Fibroblast of mammary gland (primary cell): ENCODE measurements at regions not wholly inside any gene's neighbourhood (a gene's known extent, or its start where the extent isn't known, plus 50 kb on each side); places are given as distances from the start of the nearest gene placed in this dataset.

Source experiments
- DNase-seq: peaks from one replicate; pipeline ENCODE4 v3.0.0-alpha.2; 2010; ENCODE audit warnings: low read depth
- H3K4me3 ChIP-seq: 2 replicates; pipeline ENCODE4 v1.5.1; 2011; ENCODE audit warnings: low read depth, mild to moderate bottlenecking, low read length, moderate library complexity; ENCODE audit not compliant: control insufficient read depth
- TF ChIP-seq, protein P1 (sequence below): conservative IDR thresholded peaks from 2 replicates; pipeline ENCODE4 v1.5.1; 2011; ENCODE audit warnings: low read depth, low read length, inconsistent platforms; ENCODE audit not compliant: control insufficient read depth, insufficient read depth

DNA sequence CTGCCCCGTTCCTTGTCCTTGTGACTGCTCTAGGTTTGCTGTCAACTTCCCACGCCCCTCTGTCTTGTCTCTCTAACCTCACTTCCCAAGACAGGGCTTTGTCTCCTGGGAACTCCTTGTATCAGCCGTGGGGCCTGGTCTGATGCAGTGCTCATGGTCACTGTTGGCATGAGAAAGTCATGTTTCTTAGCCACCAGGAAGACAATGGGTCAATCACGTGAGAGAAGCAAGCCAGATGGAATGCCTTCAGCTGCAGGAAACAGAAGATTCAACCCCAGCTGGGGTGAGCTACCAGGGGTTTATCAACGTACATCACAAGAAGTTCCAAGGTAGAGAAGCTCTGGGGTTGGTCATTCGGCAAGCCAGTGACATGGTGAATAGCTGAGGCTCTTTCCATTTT, 116.6 kb downstream of the IRF8 start:
- DNase-seq, result no peak
- TF ChIP-seq, protein P1, sequence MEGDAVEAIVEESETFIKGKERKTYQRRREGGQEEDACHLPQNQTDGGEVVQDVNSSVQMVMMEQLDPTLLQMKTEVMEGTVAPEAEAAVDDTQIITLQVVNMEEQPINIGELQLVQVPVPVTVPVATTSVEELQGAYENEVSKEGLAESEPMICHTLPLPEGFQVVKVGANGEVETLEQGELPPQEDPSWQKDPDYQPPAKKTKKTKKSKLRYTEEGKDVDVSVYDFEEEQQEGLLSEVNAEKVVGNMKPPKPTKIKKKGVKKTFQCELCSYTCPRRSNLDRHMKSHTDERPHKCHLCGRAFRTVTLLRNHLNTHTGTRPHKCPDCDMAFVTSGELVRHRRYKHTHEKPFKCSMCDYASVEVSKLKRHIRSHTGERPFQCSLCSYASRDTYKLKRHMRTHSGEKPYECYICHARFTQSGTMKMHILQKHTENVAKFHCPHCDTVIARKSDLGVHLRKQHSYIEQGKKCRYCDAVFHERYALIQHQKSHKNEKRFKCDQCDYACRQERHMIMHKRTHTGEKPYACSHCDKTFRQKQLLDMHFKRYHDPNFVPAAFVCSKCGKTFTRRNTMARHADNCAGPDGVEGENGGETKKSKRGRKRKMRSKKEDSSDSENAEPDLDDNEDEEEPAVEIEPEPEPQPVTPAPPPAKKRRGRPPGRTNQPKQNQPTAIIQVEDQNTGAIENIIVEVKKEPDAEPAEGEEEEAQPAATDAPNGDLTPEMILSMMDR, result no peak
- H3K4me3 ChIP-seq, result no peak overlapping the region

DNA sequence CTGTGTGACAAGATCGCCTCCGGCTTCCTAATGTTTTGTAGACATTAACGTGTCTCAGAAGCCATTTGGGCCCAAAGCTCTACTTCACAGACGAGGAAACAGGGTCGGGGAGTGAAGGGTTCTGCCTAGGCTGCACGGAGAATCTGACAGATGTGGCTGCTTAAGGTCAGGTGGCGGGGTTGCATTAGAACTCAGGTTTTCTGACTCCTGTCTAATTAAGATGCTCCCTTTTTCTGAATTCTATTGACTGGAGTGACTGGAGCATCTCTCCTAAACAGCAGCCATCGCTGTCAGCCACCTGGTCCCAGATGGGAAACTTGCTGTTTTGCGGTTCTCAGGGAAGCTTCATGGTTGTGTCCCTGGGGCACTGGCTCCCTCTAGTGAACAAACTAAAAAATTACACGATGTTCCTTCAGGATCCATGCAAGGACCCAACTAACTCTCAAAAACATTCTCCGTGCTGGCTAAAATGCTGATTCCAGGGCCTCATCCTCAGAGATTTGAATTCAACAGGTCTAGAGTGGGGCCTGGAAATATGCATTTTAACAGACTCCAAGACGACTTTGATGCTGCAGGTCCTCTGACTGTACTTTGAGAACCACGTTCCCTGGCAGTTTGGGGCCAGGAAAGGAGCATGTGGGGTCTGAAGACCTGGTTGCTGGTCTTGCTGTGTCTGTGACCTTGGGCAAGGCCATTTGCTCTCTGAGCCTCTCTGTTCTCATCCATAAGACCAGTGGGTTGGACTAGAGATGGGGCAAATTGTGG, 117.4 kb downstream of the IRF8 start:
- TF ChIP-seq, protein P1, result peak; percentile 75
- peak; percentile 65 for DNase-seq
- H3K4me3 ChIP-seq, result no peak overlapping the region

DNA sequence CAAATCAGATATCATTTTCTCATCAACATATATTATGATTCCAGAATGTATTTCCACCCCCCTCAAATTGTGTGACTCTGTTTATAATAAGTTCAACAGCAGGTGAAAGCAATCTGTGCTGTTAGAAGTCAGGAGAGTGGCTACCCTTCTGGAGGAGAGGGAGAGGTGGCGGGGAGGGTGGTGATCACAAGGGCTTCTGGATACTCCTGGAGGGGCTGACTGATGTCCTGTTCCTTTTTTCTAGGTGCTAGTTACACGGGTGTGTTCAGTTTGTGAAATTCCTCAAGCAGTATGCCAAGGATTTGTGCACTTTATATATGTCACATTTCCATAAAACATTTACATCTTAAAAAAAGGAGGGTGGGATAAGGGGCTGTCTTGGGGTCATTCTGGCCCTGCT, 119.1 kb downstream of the IRF8 start:
- TF ChIP-seq, protein P1, result no peak
- H3K4me3 ChIP-seq, result no peak overlapping the region
- DNase-seq, result no peak

DNA sequence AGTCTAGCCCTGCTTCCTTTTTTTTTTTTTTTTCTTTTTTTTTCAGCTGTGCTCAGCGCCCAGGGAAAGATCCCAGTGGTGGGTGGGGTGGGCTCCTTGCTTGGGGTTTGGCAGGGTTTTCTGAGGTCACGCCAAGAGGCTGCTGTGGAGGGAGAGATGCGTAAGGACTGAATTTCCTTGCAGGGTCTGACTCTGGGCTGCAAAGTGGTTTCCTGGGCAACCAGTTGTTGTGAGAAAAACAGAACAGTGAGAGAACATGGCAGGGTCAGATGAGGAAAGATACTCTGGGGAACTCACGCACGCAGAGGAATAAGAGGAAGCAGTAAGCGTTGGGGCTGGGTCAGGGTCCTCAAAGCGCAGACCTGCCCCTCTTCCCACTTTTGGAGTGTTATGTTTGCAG, 119.5 kb downstream of the IRF8 start:
- no peak overlapping the region for H3K4me3 ChIP-seq
- DNase-seq, result peak; percentile 8
- TF ChIP-seq, protein P1, result no peak

DNA sequence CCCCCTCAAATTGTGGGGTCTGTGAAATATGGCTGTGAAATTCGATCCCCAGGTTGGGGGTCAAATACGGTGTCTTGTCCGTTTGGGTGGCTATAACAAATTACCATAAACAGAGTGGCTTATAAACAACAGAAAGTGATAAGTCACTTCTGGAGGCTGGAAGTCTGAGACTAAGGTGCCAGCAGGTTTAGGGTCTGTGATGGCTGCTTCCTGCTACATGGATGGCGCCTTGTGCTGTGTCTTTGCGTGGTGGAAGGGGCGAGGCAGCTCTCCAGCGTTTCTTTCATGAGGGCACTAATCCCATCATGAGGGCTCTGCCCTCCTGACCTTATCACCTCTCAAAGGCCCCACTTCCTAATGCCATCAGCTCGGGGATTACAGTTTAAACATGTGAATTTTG, 120.0 kb downstream of the IRF8 start:
- DNase-seq, result no peak
- TF ChIP-seq, protein P1, result no peak
- no peak overlapping the region for H3K4me3 ChIP-seq

DNA sequence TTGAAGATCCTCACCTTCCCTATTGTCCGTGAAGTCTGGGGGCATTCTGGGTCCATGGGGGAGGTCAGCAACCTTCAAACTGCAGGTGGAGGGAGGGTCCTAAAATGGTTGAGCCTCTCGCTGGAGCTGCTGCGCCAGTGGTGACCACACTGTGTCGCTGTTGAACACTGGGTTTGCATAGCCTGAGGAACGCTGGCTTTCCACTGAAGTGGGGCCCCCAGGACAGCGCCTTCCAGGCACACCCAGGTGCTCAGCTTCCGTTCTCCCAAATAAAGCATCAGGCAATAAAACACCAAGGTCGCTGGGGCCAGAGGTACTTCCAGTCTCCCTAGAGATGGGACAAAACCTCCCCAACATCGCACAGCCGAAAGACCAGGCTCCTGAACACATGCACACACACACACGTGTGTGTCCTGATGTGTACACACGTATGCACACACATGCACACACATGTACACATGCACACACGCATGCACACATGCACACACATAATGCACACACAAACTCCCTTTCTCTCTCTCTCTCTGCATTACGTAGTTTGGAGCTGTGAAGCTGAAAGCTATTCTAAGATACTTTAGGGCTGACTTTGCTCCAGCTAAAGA, 120.6 kb downstream of the IRF8 start:
- H3K4me3 ChIP-seq, result no peak overlapping the region
- no peak for DNase-seq
- TF ChIP-seq, protein P1, result peak; percentile 29
